Stimulated activated naive B cell treated with anti-CD40 and anti-IgM and Interleukin-4, amounts not matched to agents 10 μg/mL and 1 μg/mL and 100 μg/mL, for 72 hours (primary cell): ENCODE measurements at regions not wholly inside any gene's neighbourhood (a gene's known extent, or its start where the extent isn't known, plus 50 kb on each side); places are given as distances from the start of the nearest gene placed in this dataset.
"Not testable (repeated sequence)": the region's sequence is repeated elsewhere in the genome, so short reads cannot be mapped to it uniquely, and the experiment has no call there.

Source experiments
- ATAC-seq, 2 donors: fragments of 150-1000 bp; cut with Tn5 transposase; replicated peaks; 2 replicates each; pipeline ENCODE4 v1.10.0; 2021; ENCODE audit warnings: moderate library complexity in 1 of 2
- DNase-seq: peaks from one replicate; pipeline ENCODE4 v3.0.0; 2021
- H3K27ac Mint-ChIP-seq: one replicate; pipeline ENCODE4 v1.8.0; 2022; ENCODE audit warnings: mild to moderate bottlenecking, mixed read lengths
- H3K27me3 Mint-ChIP-seq, 2 donors: one replicate each; pipeline ENCODE4 v1.8.0; 2022; ENCODE audit warnings: mixed read lengths in 2 of 2
- H3K36me3 Mint-ChIP-seq, 2 donors: one replicate each; pipeline ENCODE4 v1.8.0; 2022; ENCODE audit warnings: mixed read lengths in 2 of 2, mild to moderate bottlenecking in 1 of 2
- H3K4me1 Mint-ChIP-seq, 2 donors: one replicate each; pipeline ENCODE4 v1.8.0; 2022; ENCODE audit warnings: mixed read lengths in 2 of 2, mild to moderate bottlenecking in 1 of 2
- H3K4me3 Mint-ChIP-seq, 2 donors: one replicate each; pipeline ENCODE4 v1.8.0; 2022; ENCODE audit warnings: mild to moderate bottlenecking in 2 of 2, mixed read lengths in 2 of 2, moderate library complexity in 1 of 2
- H3K9me3 Mint-ChIP-seq, 2 donors: one replicate each; pipeline ENCODE4 v1.8.0; 2022; ENCODE audit warnings: mixed read lengths in 2 of 2, mild to moderate bottlenecking in 1 of 2

GRCh38 chr13:112175162-112176075 lies 108.5 kb downstream of the SOX1 start:
- Mint-ChIP-seq H3K9me3 (peaks cover 7 to 12% of the 10 kb centered on the region in 2 donors), H3K27ac (no peak overlapping the region)
- DNase-seq = no peak

DNA sequence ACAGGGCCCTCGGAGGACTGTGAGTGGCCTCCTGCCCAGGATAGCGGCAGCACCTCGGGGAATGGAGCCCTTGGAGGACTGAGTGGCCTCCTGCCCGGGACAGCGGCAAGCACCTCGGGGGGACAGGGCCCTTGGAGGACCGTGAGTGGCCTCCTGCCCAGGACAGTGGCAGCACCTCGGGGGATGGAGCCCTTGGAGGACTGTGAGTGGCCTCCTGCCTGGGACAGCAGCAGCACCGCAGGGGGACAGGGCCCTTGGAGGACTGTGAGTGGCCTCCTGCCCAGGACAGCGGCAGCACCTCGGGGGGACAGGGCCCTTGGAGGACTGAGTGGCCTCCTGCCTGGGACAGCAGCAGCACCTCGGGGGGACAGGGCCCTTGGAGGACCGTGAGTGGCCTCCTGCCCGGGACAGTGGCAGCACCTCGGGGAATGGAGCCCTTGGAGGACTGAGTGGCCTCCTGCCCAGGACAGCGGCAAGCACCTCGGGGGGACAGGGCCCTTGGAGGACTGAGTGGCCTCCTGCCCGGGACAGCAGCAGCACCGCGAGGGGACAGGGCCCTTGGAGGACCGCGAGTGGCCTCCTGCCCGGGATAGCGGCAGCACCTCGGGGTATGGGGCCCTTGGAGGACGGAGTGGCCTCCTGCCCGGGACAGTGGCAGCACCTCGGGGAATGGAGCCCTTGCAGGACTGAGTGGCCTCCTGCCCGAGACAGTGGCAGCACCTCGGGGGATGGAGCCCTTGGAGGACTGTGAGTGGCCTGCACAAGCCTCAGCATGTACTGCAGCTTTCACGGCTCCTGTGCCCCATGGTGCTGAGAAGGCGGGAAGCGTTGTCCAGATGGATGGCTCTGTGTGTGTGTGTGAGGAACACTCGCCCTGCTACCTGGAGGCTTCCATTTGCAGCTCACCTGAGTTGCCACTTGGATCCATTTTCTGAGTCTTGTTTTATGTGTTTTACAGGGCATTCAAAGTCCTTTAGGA lies 109.5 kb downstream of the SOX1 start:
- H3K4me3 Mint-ChIP-seq, DNase-seq, H3K27ac Mint-ChIP-seq, H3K36me3 Mint-ChIP-seq, ATAC-seq, H3K4me1 Mint-ChIP-seq: not testable (repeated sequence)
- H3K27me3 Mint-ChIP-seq = peaks cover 0 to 11% of the 10 kb centered on the region in 2 donors
- peaks cover 7 to 12% of the 10 kb centered on the region in 2 donors for H3K9me3 Mint-ChIP-seq

More at GRCh38 chr13:112175162-112176075, 108.5 kb downstream of the SOX1 start:
- Mint-ChIP-seq H3K4me3 (no peak overlapping the region), H3K27me3 (peaks cover 0 to 12% of the 10 kb centered on the region in 2 donors), H3K36me3 (no peaks in the 10 kb centered on the region), H3K4me1 (no peaks in the 10 kb centered on the region)
- no peak for ATAC-seq

- H3K9me3 Mint-ChIP-seq = peaks cover 7 to 12% of the 10 kb centered on the region in 2 donors
- no peaks in the 10 kb centered on the region for H3K36me3 Mint-ChIP-seq
- no peak for DNase-seq
- peaks cover 0 to 5% of the 10 kb centered on the region in 2 donors for H3K27me3 Mint-ChIP-seq
- H3K4me1 Mint-ChIP-seq = no peaks in the 10 kb centered on the region
- no peak overlapping the region for H3K4me3 Mint-ChIP-seq
- H3K27ac Mint-ChIP-seq = no peak overlapping the region
- ATAC-seq = no peak
Observed at GRCh38 chr13:112177450-112178288, 110.7 kb downstream of the SOX1 start.

GRCh38 chr13:112178769-112179168 lies 111.8 kb downstream of the SOX1 start:
- Mint-ChIP-seq H3K36me3 (no peaks in the 10 kb centered on the region), H3K27me3 (no peaks in the 10 kb centered on the region), H3K27ac (no peak overlapping the region), H3K9me3 (peaks cover 6 to 10% of the 10 kb centered on the region in 2 donors), H3K4me3 (no peak overlapping the region), H3K4me1 (no peaks in the 10 kb centered on the region)
- no peak for ATAC-seq
- no peak for DNase-seq

DNA sequence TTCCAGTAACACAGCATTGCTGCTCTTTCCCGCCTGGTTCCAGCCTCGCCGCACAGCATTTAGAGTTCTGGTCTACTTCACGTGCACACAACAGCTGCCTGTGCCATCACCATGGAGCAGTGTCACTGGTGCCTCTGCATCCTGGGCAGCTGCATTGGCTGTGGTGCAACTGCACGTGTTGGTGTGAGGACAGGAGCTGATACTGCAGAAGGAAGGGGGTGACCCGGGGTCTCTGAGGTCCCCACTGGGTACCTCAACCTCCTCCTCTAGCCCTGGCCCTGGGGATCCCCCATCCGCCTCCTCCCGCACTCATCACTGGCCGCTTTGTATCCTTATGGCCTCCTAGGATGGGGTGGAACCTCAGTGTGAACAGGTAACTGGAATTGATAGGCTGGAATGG lies 112.5 kb downstream of the SOX1 start:
- Mint-ChIP-seq H3K4me1 (no peaks in the 10 kb centered on the region), H3K36me3 (no peaks in the 10 kb centered on the region), H3K27ac (no peak overlapping the region), H3K9me3 (peaks cover 2 to 5% of the 10 kb centered on the region in 2 donors), H3K27me3 (no peaks in the 10 kb centered on the region), H3K4me3 (no peak overlapping the region)
- ATAC-seq (no peak), DNase-seq (no peak)

DNA sequence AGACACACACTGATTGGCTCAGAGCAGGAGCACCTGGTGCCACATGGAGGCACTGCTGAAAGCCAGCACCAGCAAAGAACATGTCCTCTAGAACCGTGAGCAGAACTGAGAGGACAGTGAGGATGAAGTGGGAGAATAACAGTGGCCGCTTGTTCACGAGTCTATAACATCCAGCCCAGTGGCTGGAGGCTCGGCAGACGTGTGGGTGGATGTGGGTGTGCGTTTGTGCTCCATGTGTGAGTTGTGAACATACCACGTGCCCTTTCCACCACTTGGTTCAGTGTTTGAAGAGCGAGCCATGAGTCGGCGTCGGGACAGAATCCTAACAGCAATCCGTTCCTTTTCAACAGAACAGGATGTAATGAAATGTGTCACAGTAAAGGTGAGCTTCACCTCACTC lies 113.0 kb downstream of the SOX1 start:
- H3K4me3 Mint-ChIP-seq = no peak overlapping the region
- H3K36me3 Mint-ChIP-seq = no peaks in the 10 kb centered on the region
- no peaks in the 10 kb centered on the region for H3K4me1 Mint-ChIP-seq
- H3K9me3 Mint-ChIP-seq = peaks cover 1 to 3% of the 10 kb centered on the region in 2 donors
- DNase-seq (no peak), ATAC-seq (no peak)
- no peak overlapping the region for H3K27ac Mint-ChIP-seq
- no peaks in the 10 kb centered on the region for H3K27me3 Mint-ChIP-seq

- Mint-ChIP-seq H3K27ac (no peak overlapping the region), H3K9me3 (no peaks in the 10 kb centered on the region), H3K36me3 (no peaks in the 10 kb centered on the region), H3K4me1 (no peaks in the 10 kb centered on the region), H3K4me3 (no peak overlapping the region), H3K27me3 (no peaks in the 10 kb centered on the region)
- ATAC-seq (no peak), DNase-seq (no peak)
Observed at GRCh38 chr13:112181336-112182067, 114.6 kb downstream of the SOX1 start.

DNA sequence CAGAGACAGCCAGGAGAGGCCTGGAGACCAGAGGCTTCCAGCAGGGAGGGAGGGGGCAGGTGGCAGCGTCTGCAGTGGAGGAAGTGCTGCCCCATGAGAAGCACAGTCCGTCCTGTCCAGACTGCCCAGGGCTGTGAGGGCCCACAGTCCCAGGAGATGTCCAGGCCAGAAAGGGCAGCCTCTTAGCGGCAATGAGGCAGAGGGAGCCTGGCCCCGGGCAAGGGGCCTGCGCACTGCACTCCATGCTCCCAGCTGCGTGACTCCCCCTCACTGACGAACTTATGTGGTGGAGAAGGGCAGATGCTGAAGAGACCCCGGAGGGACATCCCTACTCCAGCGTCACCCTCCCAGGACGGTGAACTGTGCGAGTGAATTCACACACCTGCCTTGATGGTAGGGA lies 115.3 kb downstream of the SOX1 start:
- no peaks in the 10 kb centered on the region for H3K36me3 Mint-ChIP-seq
- H3K9me3 Mint-ChIP-seq = no peaks in the 10 kb centered on the region
- DNase-seq = no peak
- H3K27ac Mint-ChIP-seq = no peak overlapping the region
- no peaks in the 10 kb centered on the region for H3K4me1 Mint-ChIP-seq
- H3K27me3 Mint-ChIP-seq = no peaks in the 10 kb centered on the region
- no peak overlapping the region for H3K4me3 Mint-ChIP-seq
- ATAC-seq = no peak

- Mint-ChIP-seq H3K4me1 (no peaks in the 10 kb centered on the region), H3K4me3 (no peak overlapping the region), H3K27me3 (no peaks in the 10 kb centered on the region), H3K9me3 (no peaks in the 10 kb centered on the region), H3K27ac (no peak overlapping the region), H3K36me3 (no peaks in the 10 kb centered on the region)
- no peak for ATAC-seq
- DNase-seq = no peak
Observed at GRCh38 chr13:112182846-112183531, 116.0 kb downstream of the SOX1 start.

DNA sequence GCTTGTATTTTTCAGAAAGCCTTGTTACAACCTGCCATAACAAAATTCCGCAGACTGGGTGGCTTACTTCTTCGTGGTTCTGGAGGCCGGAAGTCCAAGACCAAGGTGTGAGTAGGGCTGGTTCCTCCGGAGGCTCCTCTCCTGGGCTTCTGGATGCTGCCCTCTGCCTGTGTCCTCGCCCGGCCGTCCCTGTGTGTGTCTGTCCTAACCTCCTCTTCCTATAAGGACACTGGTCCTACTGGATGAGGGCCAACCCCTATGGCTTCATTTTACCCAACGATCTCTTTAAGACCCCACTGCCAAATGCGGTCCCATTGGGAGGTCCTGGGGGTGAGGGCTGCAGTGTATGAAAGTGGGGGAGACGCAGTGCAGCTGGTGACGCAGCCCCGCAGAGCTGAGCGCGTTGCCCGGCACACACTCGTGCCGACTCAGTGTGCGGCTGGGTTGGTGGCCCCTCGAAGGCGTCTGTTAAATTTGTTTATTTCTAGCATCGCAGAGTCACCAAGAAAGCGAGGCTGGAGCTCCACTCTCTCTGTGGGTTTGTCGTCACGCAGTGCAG lies 116.7 kb downstream of the SOX1 start:
- no peaks in the 10 kb centered on the region for H3K36me3 Mint-ChIP-seq
- ATAC-seq (no peak), DNase-seq (no peak)
- H3K9me3 Mint-ChIP-seq = no peaks in the 10 kb centered on the region
- H3K4me3 Mint-ChIP-seq = no peak overlapping the region
- H3K27me3 Mint-ChIP-seq = no peaks in the 10 kb centered on the region
- no peaks in the 10 kb centered on the region for H3K4me1 Mint-ChIP-seq
- H3K27ac Mint-ChIP-seq = no peak overlapping the region

DNA sequence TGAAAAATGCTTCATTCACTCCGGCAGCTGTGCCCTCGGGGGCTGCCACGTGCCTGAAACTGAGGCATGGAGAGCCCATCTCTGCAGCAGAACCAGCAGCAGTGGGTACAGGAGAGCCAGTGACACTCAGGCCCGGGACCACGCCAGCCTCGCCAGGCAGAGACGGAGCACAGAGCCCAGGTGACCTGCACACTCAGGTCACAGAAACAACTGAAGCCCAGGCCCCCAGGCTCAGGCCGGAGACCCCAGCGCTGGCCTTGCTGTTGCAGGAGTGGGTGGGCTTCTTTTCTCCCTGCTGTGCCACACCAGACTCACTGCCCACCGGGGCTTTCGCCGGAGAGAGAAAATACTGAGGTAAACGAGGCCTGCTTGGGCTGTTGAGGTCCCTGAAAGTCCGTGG lies 117.3 kb downstream of the SOX1 start:
- no peaks in the 10 kb centered on the region for H3K36me3 Mint-ChIP-seq
- no peak overlapping the region for H3K4me3 Mint-ChIP-seq
- DNase-seq = no peak
- no peak for ATAC-seq
- no peaks in the 10 kb centered on the region for H3K4me1 Mint-ChIP-seq
- no peak overlapping the region for H3K27ac Mint-ChIP-seq
- H3K27me3 Mint-ChIP-seq = no peaks in the 10 kb centered on the region
- H3K9me3 Mint-ChIP-seq = no peaks in the 10 kb centered on the region

- Mint-ChIP-seq H3K4me1 (no peaks in the 10 kb centered on the region), H3K4me3 (no peak overlapping the region), H3K36me3 (no peaks in the 10 kb centered on the region), H3K9me3 (peaks cover 0 to under 1% of the 10 kb centered on the region in 2 donors), H3K27ac (no peak overlapping the region), H3K27me3 (no peaks in the 10 kb centered on the region)
- ATAC-seq (no peak), DNase-seq (no peak)
Observed at GRCh38 chr13:112184851-112185371, 118.0 kb downstream of the SOX1 start.
